ENCODE measurements at regions not wholly inside any gene's neighbourhood (a gene's known extent, or its start where the extent isn't known, plus 50 kb on each side); places are given as distances from the start of the nearest gene placed in this dataset.
"Not testable (repeated sequence)": the region's sequence is repeated elsewhere in the genome, so short reads cannot be mapped to it uniquely, and the experiment has no call there.

DNA sequence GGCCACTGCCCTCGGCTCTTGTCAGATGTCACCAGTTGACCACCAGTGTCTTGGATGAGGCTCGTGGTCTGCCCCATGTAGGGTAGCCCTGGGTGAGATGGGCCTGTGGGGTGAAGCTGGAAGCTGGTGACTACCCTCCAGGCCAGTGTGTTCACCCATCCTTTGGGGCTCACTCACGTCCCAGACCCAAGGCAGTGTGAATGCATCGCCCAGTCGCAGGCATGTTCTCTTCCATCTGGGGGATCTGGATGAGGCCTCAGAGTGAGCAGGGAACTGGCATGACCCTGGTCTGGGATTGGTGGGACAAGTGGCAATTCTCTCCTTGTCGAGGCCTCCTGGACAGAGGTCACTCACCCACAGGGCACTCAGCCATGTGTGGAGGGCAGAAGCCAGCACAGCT, 120.1 kb upstream of the PHACTR3 start:
- no peaks in the 10 kb centered on the region for H3K36me3 Mint-ChIP-seq (ENCODE audit: insufficient read depth in 2 of 2)
- H3K4me1 Mint-ChIP-seq (ENCODE audit: low read depth), result no peaks in the 10 kb centered on the region
- ATAC-seq (replicated peaks in 1 of 2) (no peak), DNase-seq (no peak)
- no peak overlapping the region for H3K4me3 Mint-ChIP-seq
- no peak overlapping the region for H3K27ac Mint-ChIP-seq
- H3K9me3 Mint-ChIP-seq, result no peaks in the 10 kb centered on the region
- H3K27me3 Mint-ChIP-seq (ENCODE audit: low read depth), result peaks cover 21% of the 10 kb centered on the region

DNA sequence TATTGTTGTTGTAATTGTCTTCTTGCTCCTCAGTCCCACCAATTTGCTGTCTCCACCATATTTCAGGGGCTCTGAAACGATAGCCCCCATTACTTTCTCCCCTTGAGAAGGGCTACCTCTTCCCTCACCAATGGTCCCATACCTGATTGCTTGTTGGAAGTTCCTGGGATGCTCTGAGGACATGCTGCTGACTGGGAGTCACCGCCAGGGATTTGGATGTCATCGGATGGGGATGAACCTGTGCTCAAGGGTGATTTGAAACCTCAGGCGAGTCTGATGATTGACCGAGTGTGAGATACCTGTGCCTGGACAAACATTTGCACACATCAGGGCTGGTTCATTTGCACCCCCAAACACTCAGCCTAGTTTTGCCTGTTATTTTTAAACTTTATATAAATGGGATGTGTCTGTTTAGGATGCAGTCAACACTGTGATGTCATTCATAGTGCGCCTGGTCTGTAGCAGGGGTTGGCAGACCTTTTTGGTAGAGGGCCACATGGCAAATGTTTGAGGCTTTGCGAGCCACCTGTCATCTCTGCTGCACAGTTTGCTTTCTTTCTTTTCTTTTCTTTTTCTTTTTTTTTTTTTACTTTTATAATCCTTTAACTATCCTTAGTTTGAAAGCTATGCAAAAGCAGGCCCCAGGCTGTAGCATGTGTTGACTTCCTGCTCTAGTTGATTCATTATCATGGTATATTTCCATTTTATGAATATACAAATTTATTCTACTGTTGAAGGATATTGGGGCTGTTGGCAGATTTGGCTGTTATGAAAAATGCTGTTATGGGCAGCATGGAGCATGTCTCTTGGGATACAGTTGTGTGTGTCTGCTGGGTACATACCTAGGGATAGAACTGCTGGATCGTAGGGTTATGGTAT, 118.5 kb upstream of the PHACTR3 start:
- no peaks in the 10 kb centered on the region for H3K4me1 Mint-ChIP-seq (ENCODE audit: low read depth)
- H3K36me3 Mint-ChIP-seq (ENCODE audit: insufficient read depth in 2 of 2), result no peaks in the 10 kb centered on the region
- no peak overlapping the region for H3K27ac Mint-ChIP-seq
- ATAC-seq (replicated peaks in 1 of 2) (no peak), DNase-seq (no peak)
- peaks cover 16% of the 10 kb centered on the region for H3K27me3 Mint-ChIP-seq (ENCODE audit: low read depth)
- no peak overlapping the region for H3K4me3 Mint-ChIP-seq
- H3K9me3 Mint-ChIP-seq, result no peaks in the 10 kb centered on the region

DNA sequence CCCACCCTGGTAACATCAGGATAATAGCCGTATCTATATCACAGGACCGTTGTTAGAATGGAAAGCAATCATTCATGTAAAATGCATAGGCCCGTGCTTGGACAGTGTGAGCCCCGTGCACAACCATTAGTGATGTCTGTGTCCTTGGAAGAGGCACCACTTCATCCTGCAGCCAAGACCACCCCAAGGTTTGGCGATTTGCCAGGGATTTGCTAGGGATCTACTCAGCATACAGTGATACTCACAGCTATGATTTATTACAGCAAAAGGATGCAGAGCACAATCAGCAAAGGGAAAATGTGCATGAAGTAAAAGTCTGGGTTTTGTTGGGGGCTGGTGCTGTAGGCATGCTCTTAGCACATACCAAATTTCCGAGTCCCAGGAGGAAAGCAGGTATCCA, 115.9 kb upstream of the PHACTR3 start:
- not testable (repeated sequence) for H3K27ac Mint-ChIP-seq; H3K9me3 Mint-ChIP-seq; H3K36me3 Mint-ChIP-seq (ENCODE audit: insufficient read depth in 2 of 2); H3K4me3 Mint-ChIP-seq; ATAC-seq (replicated peaks in 1 of 2); H3K4me1 Mint-ChIP-seq (ENCODE audit: low read depth); H3K27me3 Mint-ChIP-seq (ENCODE audit: low read depth); DNase-seq

DNA sequence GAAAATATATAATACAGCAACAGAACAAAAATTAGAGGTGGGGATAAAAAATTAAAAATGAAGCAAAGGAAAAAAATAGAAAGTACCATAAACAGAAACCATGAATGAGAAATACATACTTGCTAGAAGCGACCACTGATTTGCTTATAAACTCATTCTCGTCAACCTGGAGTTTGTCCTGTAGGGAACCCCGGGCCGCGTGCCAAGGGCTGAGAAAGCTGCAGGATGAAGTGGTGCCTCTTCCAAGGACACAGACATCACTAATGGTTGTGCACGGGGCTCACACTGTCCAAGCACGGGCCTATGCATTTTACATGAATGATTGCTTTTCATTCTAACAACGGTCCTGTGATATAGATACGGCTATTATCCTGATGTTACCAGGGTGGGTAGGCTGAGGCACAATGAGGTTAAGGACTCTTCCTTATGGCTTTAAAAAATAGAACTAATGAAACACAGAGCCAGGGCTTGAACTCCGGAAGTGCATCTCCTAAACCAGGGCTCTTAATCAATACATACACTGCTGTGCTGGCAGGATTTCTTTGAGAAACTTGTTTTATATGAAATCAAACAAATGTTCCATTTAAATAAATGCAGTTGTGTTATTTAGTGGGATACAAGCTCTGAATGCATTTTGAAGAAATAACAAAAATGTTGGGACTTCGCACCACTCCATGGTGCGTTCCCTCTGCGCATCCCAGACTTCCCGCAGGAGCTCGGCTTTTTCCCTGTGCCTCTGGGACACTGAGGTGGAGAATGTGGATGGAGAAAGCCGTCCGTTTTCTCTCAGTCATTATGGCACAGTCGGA, 113.9 kb upstream of the PHACTR3 start:
- not testable (repeated sequence) for DNase-seq; H3K9me3 Mint-ChIP-seq; H3K27ac Mint-ChIP-seq; H3K4me1 Mint-ChIP-seq (ENCODE audit: low read depth); ATAC-seq (replicated peaks in 1 of 2); H3K27me3 Mint-ChIP-seq (ENCODE audit: low read depth); H3K36me3 Mint-ChIP-seq (ENCODE audit: insufficient read depth in 2 of 2); H3K4me3 Mint-ChIP-seq

DNA sequence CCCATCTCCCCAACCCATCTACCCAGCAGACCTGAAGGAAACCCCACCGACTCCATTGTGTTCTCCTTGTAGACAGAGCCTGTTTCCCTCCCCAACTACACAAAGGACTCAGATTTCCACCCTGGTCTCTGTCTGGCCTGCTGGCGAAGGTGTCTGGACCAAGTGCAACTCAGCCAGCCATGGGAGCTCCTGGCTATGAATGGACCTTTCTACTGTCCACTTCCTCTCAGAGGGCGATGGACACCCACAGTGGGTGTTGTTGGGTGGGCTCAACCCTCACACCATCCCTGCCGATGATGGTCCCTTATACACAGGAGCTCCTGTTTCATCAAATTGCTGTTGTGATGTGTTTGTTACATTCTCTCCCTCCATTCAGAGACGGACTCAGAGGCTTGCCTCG, 112.5 kb upstream of the PHACTR3 start:
- no peaks in the 10 kb centered on the region for H3K36me3 Mint-ChIP-seq (ENCODE audit: insufficient read depth in 2 of 2)
- H3K27me3 Mint-ChIP-seq (ENCODE audit: low read depth), result no peaks in the 10 kb centered on the region
- no peaks in the 10 kb centered on the region for H3K4me1 Mint-ChIP-seq (ENCODE audit: low read depth)
- H3K9me3 Mint-ChIP-seq, result no peaks in the 10 kb centered on the region
- no peak for ATAC-seq (replicated peaks in 1 of 2)
- no peak overlapping the region for H3K4me3 Mint-ChIP-seq
- H3K27ac Mint-ChIP-seq, result no peak overlapping the region
- DNase-seq, result no peak

DNA sequence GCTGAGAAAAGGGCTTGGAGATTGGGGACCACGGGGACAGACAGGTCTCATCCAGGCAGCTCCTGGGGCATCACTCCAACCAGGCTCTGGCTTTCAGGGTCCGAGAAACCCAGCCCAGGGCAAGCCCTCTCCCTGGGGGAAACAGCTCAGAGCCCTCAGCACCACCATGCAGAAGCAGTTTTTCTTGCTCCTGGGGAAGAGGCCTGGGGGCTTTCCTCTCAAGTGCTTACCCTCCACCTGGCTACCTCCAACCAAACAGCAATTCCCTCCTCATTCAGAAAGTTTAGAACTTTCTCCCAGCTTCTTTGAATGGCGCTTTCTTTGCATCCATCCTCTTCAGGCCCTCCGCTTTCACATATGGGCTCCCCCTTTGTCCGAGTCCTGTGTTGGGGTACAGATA, 110.4 kb upstream of the PHACTR3 start:
- H3K4me1 Mint-ChIP-seq (ENCODE audit: low read depth), result no peaks in the 10 kb centered on the region
- DNase-seq (no peak), ATAC-seq (replicated peaks in 1 of 2) (no peak)
- H3K4me3 Mint-ChIP-seq, result no peak overlapping the region
- H3K9me3 Mint-ChIP-seq, result no peaks in the 10 kb centered on the region
- no peaks in the 10 kb centered on the region for H3K36me3 Mint-ChIP-seq (ENCODE audit: insufficient read depth in 2 of 2)
- H3K27me3 Mint-ChIP-seq (ENCODE audit: low read depth), result no peaks in the 10 kb centered on the region
- H3K27ac Mint-ChIP-seq, result no peak overlapping the region

DNA sequence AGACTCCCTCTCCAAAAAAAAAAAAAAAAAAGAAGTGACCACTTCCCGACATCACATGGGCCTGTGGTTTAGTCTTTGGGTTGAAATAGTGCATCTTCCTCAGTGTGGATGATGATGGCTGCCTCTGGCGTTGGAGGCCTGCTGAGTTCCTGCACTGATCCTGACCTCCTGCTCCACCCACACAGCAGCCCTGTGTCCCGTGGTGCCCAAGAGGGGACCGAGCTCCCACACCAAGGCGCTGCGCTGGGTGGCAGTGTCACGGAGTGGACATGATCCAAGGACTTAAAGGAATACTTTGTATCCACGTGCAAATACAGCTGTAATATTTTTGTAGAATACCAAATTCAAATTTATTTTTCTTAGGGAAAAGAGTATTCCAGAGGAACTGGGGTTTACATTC, 109.2 kb upstream of the PHACTR3 start:
- no peak overlapping the region for H3K4me3 Mint-ChIP-seq
- DNase-seq (no peak), ATAC-seq (replicated peaks in 1 of 2) (no peak)
- H3K27me3 Mint-ChIP-seq (ENCODE audit: low read depth), result peaks cover 7% of the 10 kb centered on the region
- H3K4me1 Mint-ChIP-seq (ENCODE audit: low read depth), result no peaks in the 10 kb centered on the region
- no peaks in the 10 kb centered on the region for H3K36me3 Mint-ChIP-seq (ENCODE audit: insufficient read depth in 2 of 2)
- H3K27ac Mint-ChIP-seq, result no peak overlapping the region
- peaks cover 3 to 5% of the 10 kb centered on the region in 2 donors for H3K9me3 Mint-ChIP-seq

DNA sequence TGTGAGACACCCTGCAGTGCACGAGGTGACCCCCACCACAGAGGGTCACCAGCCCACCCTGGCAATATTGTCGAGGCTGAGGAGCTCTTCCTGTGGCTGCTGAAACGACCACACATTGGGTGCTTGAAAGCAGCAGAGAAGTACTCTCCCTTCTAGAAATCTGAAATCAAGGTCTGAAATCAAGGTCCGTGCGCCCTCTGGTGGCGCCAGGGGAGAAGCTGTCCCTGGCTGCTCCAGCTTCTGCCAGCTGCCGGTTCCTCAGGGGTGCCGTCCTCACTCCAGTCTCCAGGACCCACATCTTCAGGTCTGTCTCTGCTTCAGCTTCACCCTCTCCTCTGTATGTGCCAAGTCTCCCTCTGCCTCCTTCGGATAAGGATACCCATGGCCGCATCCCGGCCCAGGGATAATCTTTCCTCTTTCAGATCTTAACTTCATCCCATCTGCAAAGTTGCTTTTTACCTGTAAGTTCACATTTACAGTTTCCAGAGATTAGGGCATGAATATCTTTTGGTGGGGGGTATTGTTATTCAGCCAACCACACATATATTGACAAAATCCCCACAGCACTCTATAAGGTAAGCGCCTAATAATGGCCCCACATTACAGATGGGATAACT, 108.3 kb upstream of the PHACTR3 start:
- Mint-ChIP-seq H3K27ac (no peak overlapping the region), H3K4me1 (ENCODE audit: low read depth) (no peaks in the 10 kb centered on the region), H3K9me3 (peaks cover 3 to 5% of the 10 kb centered on the region in 2 donors), H3K27me3 (ENCODE audit: low read depth) (peaks cover 10% of the 10 kb centered on the region), H3K4me3 (no peak overlapping the region), H3K36me3 (ENCODE audit: insufficient read depth in 2 of 2) (no peaks in the 10 kb centered on the region)
- DNase-seq, result peak; percentile 59 to 66
- peak; percentile 52 for ATAC-seq (replicated peaks in 1 of 2)

DNA sequence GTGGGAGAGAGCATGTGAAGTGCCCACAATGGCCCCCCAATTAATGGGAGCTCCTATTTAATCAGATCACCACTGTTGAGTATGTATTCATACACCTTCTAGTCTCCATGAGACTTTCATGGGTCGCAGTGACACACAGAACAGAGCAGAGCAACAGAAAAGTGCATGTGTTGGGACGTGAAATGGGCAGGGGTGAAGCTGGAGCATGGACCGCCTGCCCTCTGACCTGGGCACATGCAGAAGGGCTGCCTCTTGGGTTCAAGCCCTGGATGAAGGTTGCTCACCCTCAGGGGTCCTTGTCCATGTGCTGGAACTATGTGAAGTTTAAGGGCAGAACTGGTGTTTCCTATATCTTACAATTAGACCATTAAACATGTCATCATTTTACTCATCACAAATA, 106.0 kb upstream of the PHACTR3 start:
- peaks cover 3 to 5% of the 10 kb centered on the region in 2 donors for H3K9me3 Mint-ChIP-seq
- no peaks in the 10 kb centered on the region for H3K4me1 Mint-ChIP-seq (ENCODE audit: low read depth)
- H3K27me3 Mint-ChIP-seq (ENCODE audit: low read depth), result peaks cover 20% of the 10 kb centered on the region
- no peaks in the 10 kb centered on the region for H3K36me3 Mint-ChIP-seq (ENCODE audit: insufficient read depth in 2 of 2)
- no peak overlapping the region for H3K27ac Mint-ChIP-seq
- DNase-seq (no peak), ATAC-seq (replicated peaks in 1 of 2) (no peak)
- no peak overlapping the region for H3K4me3 Mint-ChIP-seq

DNA sequence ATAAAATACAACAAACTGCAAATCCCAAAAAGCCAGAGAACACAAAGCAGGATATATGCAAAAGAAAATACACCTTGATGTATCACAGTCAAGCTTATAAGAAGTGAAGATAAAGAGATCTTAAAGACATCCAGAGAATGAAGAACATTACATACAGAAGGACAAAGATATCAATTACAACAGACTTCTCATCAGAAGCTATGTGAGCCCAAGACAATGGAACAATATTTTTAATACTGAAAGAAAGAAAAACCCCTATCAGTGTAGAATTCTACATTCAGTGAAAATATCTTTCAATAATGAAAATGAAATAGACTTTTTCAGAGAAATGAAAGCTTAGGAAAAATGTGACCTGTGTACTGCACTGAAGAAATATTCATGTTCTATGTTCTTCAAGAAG, 104.5 kb upstream of the PHACTR3 start:
- Mint-ChIP-seq H3K4me1 (ENCODE audit: low read depth) (no peaks in the 10 kb centered on the region), H3K27me3 (ENCODE audit: low read depth) (peaks cover 20% of the 10 kb centered on the region), H3K9me3 (peaks cover 3 to 5% of the 10 kb centered on the region in 2 donors), H3K4me3 (no peak overlapping the region), H3K36me3 (ENCODE audit: insufficient read depth in 2 of 2) (no peaks in the 10 kb centered on the region), H3K27ac (no peak overlapping the region)
- ATAC-seq (replicated peaks in 1 of 2) (no peak), DNase-seq (no peak)

DNA sequence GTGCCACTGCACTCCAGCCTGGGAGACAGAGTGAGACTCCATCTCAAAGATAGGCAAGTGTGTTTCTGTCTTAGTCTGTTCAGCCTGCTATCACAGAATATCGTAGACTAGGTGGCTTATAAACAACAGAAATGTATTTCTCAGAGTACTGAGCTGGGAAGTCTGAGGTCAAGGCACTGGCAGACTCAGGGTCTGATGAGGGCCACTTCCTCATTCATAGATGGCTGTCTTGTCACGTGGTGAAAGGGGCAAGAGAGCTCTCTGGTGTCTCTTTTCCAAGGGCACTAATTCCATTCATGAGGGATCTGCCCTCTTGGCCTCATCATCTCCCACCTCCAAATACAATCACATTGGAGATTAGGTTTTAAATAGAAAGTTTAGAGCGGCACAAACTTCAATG, 95.6 kb upstream of the PHACTR3 start:
- Mint-ChIP-seq H3K27ac (no peak overlapping the region), H3K27me3 (ENCODE audit: low read depth) (peaks cover 5% of the 10 kb centered on the region), H3K4me3 (no peak overlapping the region), H3K36me3 (ENCODE audit: insufficient read depth in 2 of 2) (no peaks in the 10 kb centered on the region), H3K4me1 (ENCODE audit: low read depth) (no peaks in the 10 kb centered on the region), H3K9me3 (no peaks in the 10 kb centered on the region)
- ATAC-seq (replicated peaks in 1 of 2), result no peak
- DNase-seq, result no peak

DNA sequence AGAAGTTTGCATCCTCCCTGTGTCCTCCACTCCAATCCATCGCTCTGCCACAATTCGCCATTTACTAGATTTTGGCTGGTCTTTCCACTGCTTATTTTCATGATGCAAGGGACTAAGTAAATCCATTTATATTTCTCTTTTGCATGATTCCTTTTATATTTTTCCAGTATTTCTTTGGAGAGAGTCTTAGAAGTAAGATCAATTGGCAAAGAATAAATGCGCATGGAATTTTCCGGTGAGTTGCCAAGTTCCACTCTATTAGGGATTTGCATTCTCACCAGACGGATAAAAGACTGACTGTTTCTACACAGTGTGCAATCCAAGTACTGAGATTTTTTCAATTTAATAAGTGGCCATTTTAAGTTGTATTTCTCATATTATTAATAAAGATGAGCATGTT, 91.7 kb upstream of the PHACTR3 start:
- ATAC-seq (replicated peaks in 1 of 2), result no peak
- peaks cover 40% of the 10 kb centered on the region for H3K27me3 Mint-ChIP-seq (ENCODE audit: low read depth)
- no peak overlapping the region for H3K4me3 Mint-ChIP-seq

DNA sequence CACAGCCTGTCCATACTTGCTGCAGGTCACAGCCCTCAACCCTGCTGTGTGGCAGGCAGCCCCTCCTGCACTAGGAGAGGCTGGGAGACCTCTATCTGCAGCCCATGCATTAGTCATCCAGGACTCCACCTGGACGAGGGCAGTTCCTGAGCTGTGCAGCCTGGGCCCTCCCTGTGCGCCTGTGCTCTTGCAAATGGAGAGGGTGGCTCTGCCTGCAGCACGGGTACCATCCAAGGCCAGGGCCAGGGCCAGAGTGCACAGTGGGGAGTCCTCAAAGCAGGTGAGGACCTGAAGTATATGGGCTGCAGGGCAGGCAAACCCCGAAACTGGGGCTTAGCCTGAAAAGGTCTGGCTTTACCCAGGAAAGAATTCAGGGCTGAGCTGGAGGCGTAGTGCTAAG, 89.8 kb upstream of the PHACTR3 start:
- Mint-ChIP-seq H3K27ac (no peak overlapping the region), H3K27me3 (ENCODE audit: low read depth) (peaks cover 51% of the 10 kb centered on the region), H3K4me3 (no peak overlapping the region), H3K36me3 (ENCODE audit: insufficient read depth in 2 of 2) (no peaks in the 10 kb centered on the region), H3K9me3 (no peaks in the 10 kb centered on the region), H3K4me1 (ENCODE audit: low read depth) (no peaks in the 10 kb centered on the region)
- DNase-seq, result no peak
- no peak for ATAC-seq (replicated peaks in 1 of 2)

More for the DNA sequence above, 91.7 kb upstream of the PHACTR3 start:
- Mint-ChIP-seq H3K36me3 (ENCODE audit: insufficient read depth in 2 of 2) (no peaks in the 10 kb centered on the region), H3K27ac (no peak overlapping the region), H3K9me3 (no peaks in the 10 kb centered on the region), H3K4me1 (ENCODE audit: low read depth) (no peaks in the 10 kb centered on the region)
- DNase-seq, result no peak
